AG09309 (cell line): ENCODE measurements at regions not wholly inside any gene's neighbourhood (a gene's known extent, or its start where the extent isn't known, plus 50 kb on each side); places are given as distances from the start of the nearest gene placed in this dataset.

ENCODE experiments used
- DNase-seq: peaks from one replicate; pipeline ENCODE4 v3.0.0-alpha.2; 2010; ENCODE audit warnings: low read depth
- H3K4me3 ChIP-seq: 2 replicates; pipeline ENCODE4 v1.5.1; 2011; ENCODE audit warnings: mild to moderate bottlenecking, low read depth, low read length, moderate library complexity; ENCODE audit not compliant: control insufficient read depth
- TF ChIP-seq, protein P1 (sequence below): IDR thresholded peaks from 2 replicates; pipeline ENCODE4 v1.5.1; 2011; ENCODE audit warnings: mild to moderate bottlenecking, low read depth, low read length, inconsistent platforms; ENCODE audit not compliant: insufficient read depth, control insufficient read depth; ENCODE audit errors: missing control alignments

DNA sequence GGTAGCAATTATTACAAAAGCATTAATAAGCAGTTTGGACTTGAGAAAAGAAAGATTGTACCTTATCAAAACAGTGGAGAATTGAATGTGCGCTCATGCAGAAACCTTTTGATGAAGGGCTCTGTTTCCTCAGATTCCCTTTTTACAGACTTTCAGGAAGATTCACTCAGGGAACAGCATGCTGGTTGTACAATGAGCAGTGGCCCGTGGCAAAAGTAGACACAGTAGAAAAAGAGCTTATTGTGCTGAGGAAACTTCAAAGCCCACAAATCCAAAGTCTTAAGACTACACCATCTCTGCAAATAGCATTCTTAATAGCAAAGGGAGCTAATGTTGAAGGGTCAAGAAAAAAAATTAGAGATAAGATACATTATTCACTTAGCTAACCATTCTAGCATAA is 858.9 kb downstream of the PDHA2 start:
- no peak for DNase-seq
- TF ChIP-seq, protein P1, sequence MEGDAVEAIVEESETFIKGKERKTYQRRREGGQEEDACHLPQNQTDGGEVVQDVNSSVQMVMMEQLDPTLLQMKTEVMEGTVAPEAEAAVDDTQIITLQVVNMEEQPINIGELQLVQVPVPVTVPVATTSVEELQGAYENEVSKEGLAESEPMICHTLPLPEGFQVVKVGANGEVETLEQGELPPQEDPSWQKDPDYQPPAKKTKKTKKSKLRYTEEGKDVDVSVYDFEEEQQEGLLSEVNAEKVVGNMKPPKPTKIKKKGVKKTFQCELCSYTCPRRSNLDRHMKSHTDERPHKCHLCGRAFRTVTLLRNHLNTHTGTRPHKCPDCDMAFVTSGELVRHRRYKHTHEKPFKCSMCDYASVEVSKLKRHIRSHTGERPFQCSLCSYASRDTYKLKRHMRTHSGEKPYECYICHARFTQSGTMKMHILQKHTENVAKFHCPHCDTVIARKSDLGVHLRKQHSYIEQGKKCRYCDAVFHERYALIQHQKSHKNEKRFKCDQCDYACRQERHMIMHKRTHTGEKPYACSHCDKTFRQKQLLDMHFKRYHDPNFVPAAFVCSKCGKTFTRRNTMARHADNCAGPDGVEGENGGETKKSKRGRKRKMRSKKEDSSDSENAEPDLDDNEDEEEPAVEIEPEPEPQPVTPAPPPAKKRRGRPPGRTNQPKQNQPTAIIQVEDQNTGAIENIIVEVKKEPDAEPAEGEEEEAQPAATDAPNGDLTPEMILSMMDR: no peak
- no peak overlapping the region for H3K4me3 ChIP-seq

DNA sequence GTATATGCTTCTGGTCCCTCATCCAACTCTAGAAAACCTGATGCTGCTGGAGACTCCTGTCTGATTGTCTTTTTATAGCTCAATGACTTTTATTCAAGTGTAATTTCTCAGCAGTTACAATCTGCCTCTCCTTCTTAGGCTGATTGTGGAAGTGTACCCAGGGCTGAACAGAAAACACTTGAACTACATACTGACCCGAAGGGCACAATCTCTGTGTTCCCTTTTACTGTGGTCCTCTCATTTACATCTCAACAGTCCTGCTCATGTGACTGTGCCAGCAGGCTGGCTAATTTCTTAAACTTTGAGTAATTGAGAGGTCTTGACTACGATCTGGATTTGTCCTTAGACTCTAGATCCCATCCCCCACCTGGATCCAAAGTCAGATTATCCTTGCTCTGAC is 863.4 kb downstream of the PDHA2 start:
- TF ChIP-seq, protein P1: no peak
- DNase-seq: no peak
- no peak overlapping the region for H3K4me3 ChIP-seq

DNA sequence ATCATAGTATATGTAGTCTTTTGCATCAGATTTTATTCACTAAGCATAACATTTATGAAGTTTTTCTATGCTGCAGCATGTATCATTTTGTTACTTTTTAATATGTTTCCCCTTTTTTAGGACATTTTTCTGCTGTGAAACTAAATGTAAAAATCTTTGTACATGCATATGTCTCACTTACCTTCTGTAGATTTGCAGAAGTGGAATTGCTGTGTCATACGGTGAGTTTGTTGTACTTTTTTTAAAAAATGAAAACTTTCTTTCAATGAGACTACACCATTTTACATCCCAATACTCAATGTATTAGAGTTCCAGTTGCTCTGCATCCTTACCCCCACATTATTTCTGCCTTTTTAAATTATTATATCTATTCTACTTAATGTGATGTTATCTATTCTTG is 868.9 kb downstream of the PDHA2 start:
- DNase-seq: no peak
- H3K4me3 ChIP-seq: no peak overlapping the region
- TF ChIP-seq, protein P1: no peak

DNA sequence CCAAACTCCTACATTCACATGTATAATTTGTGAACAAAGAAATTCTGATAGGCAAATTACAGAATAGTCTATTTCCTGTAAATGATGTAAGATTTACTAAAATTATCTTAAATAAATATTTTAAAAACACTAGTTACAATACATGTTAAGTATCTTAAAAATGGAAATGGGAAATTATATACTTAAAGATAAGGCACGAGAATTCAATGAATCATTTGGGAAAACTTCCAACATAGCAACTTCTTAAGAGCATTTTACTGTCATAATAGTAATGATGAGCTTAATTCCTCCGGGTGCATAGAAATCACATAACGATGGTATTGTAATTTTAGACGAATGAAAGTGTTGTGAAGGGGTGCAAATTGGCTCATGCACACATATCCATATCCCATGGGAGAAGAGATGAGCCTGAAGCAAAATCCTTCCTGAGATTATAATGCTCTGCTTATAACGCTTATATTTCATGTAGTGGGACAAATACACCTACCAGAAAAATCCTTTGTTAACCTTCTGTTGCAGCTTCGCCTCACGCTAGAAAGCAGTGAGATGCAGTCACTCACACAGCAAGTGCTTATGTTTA is 873.5 kb downstream of the PDHA2 start:
- TF ChIP-seq, protein P1: no peak
- no peak overlapping the region for H3K4me3 ChIP-seq
- DNase-seq: no peak

DNA sequence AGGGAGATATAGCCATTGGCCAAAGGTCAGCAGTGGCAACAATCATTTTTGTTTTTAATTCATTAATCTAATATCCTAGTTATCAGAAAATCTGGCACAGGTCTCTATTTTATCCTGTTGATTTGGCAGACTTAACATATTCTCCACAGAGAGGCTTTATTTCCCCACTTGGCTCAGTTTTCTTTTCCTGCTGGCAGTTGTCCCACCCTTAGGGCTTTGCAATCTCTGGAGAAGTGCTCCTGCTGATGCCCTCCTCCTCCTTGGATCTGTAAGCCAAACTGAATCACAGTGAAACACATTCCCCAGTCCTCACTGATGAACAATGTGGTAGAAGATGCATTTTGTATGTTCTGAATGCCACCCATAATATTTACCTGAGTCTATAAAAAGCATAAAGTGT is 889.7 kb downstream of the PDHA2 start:
- no peak for DNase-seq
- TF ChIP-seq, protein P1: no peak
- no peak overlapping the region for H3K4me3 ChIP-seq

DNA sequence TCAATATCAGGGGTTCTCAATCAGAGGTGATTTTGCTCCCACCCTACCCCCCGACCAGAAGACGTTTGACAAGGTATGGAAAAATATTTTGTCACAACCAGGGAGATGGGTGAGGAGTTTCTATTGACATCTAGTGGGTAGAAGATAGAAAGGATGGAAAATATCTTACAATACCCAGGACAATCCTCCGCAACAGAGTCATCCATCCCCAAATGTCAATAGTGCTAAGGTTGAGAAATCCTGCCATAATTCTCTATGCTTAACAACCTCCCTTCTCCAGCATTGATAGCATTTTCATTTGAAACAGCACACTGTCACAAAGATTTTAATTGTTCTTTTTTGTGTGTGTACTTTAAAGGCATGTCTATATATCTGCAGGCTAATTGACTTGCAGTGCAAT is 890.5 kb downstream of the PDHA2 start:
- H3K4me3 ChIP-seq: no peak overlapping the region
- DNase-seq: no peak
- TF ChIP-seq, protein P1: no peak
